ENCODE measurements at regions not wholly inside any gene's neighbourhood (a gene's known extent, or its start where the extent isn't known, plus 50 kb on each side); places are given as distances from the start of the nearest gene placed in this dataset.

GRCh38 chr17:6323626-6324356 lies 111.1 kb downstream of the AIPL1 start:
- intact Hi-C loops (cut with DNase I) = no loop called here
- no peak overlapping the region for H3K4me3 ChIP-seq
- WGBS = 66% methylated on average over 15 of the region's 17 CpGs
- no peak for DNase-seq (ENCODE audit: extremely low spot score)
- no peak overlapping the region for H3K27ac ChIP-seq (replicated peaks in 1 of 4)
- H3K27me3 ChIP-seq = peaks cover 0 to 6% (median 0%) of the 10 kb centered on the region in 4 donors
- H3K4me1 ChIP-seq = peaks cover 0 to 13% (median 6%) of the 10 kb centered on the region in 4 donors
- no peaks in the 10 kb centered on the region for H3K36me3 ChIP-seq
- no peak for TF ChIP-seq POLR2A (IDR thresholded peaks at IDR 0.05; ENCODE audit: low read depth)
- TF ChIP-seq POLR2AphosphoS5 (IDR thresholded peaks at IDR 0.05) = no peak
- no peak for TF ChIP-seq EP300 (IDR thresholded peaks at IDR 0.05)
- TF ChIP-seq CTCF (IDR thresholded peaks at IDR 0.05) = no peak
- no peaks in the 10 kb centered on the region for H3K9me3 ChIP-seq

- Histone ChIP-seq H3K4me1 (peaks cover 0 to 12% (median 5%) of the 10 kb centered on the region in 4 donors), H3K27me3 (peaks cover 0 to 7% (median 0%) of the 10 kb centered on the region in 4 donors), H3K4me3 (no peak overlapping the region), H3K27ac (replicated peaks in 1 of 4) (no peak overlapping the region), H3K36me3 (no peaks in the 10 kb centered on the region), H3K9me3 (no peaks in the 10 kb centered on the region)
- intact Hi-C loops (cut with DNase I) = no loop called here
- no peak for DNase-seq (ENCODE audit: extremely low spot score)
- TF ChIP-seq CTCF (IDR thresholded peaks at IDR 0.05) = no peak
- no peak for TF ChIP-seq EP300 (IDR thresholded peaks at IDR 0.05)
- no peak for TF ChIP-seq POLR2A (IDR thresholded peaks at IDR 0.05; ENCODE audit: low read depth)
- TF ChIP-seq POLR2AphosphoS5 (IDR thresholded peaks at IDR 0.05) = no peak
- WGBS = 71% methylated on average over 4 of the region's 4 CpGs
Observed at GRCh38 chr17:6322316-6322715, 112.6 kb downstream of the AIPL1 start.

- Histone ChIP-seq H3K9me3 (no peaks in the 10 kb centered on the region), H3K36me3 (no peaks in the 10 kb centered on the region), H3K27ac (replicated peaks in 1 of 4) (no peak overlapping the region), H3K4me1 (no peaks in the 10 kb centered on the region), H3K27me3 (peaks cover 0 to 18% (median 0%) of the 10 kb centered on the region in 4 donors), H3K4me3 (no peak overlapping the region)
- DNase-seq (ENCODE audit: extremely low spot score) = no peak
- intact Hi-C loops (cut with DNase I) = no loop called here
- TF ChIP-seq POLR2A (IDR thresholded peaks at IDR 0.05; ENCODE audit: low read depth) (no peak), EP300 (IDR thresholded peaks at IDR 0.05) (no peak), CTCF (IDR thresholded peaks at IDR 0.05) (no peak)
- WGBS = 65% methylated on average over 3 of the region's 3 CpGs
Observed at GRCh38 chr17:6314311-6314710, 120.6 kb downstream of the AIPL1 start.

GRCh38 chr17:6313835-6314234 lies 121.1 kb downstream of the AIPL1 start:
- H3K27ac ChIP-seq (replicated peaks in 1 of 4) = no peak overlapping the region
- 90% methylated on average over 12 of the region's 12 CpGs for WGBS
- H3K4me3 ChIP-seq = no peak overlapping the region
- TF ChIP-seq POLR2A (IDR thresholded peaks at IDR 0.05; ENCODE audit: low read depth) (no peak), CTCF (IDR thresholded peaks at IDR 0.05) (no peak), POLR2AphosphoS5 (IDR thresholded peaks at IDR 0.05) (no peak), EP300 (IDR thresholded peaks at IDR 0.05) (no peak)
- DNase-seq (ENCODE audit: extremely low spot score) = no peak
- peaks cover 0 to 18% (median 0%) of the 10 kb centered on the region in 4 donors for H3K27me3 ChIP-seq
- H3K9me3 ChIP-seq = no peaks in the 10 kb centered on the region
- H3K4me1 ChIP-seq = no peaks in the 10 kb centered on the region
- intact Hi-C loops (cut with DNase I) = no loop called here
- H3K36me3 ChIP-seq = no peaks in the 10 kb centered on the region

GRCh38 chr17:6306820-6307219 lies 128.1 kb downstream of the AIPL1 start:
- H3K4me1 ChIP-seq = no peaks in the 10 kb centered on the region
- no peak for TF ChIP-seq POLR2A (IDR thresholded peaks at IDR 0.05; ENCODE audit: low read depth)
- no peak for TF ChIP-seq EP300 (IDR thresholded peaks at IDR 0.05)
- no peak for TF ChIP-seq POLR2AphosphoS5 (IDR thresholded peaks at IDR 0.05)
- TF ChIP-seq CTCF (IDR thresholded peaks at IDR 0.05) = no peak
- no peaks in the 10 kb centered on the region for H3K36me3 ChIP-seq
- no peaks in the 10 kb centered on the region for H3K9me3 ChIP-seq
- 32% methylated on average over 4 of the region's 4 CpGs for WGBS
- intact Hi-C loops (cut with DNase I) = no loop called here
- no peak for DNase-seq (ENCODE audit: extremely low spot score)
- no peak overlapping the region for H3K4me3 ChIP-seq
- no peak overlapping the region for H3K27ac ChIP-seq (replicated peaks in 1 of 4)
- peaks cover 0 to 21% (median 0%) of the 10 kb centered on the region in 4 donors for H3K27me3 ChIP-seq

All from esophagus muscularis mucosa (tissue), 4 donors.